Type B pancreatic cell (in vitro differentiated cells): ENCODE measurements at regions not wholly inside any gene's neighbourhood (a gene's known extent, or its start where the extent isn't known, plus 50 kb on each side); places are given as distances from the start of the nearest gene placed in this dataset.

Experiments
- DNase-seq: peaks from one replicate; pipeline ENCODE4 v3.0.0; 2021; ENCODE audit warnings: mixed read lengths; ENCODE audit not compliant: unreplicated experiment; ENCODE audit errors: extremely low spot score
- H3K27ac Mint-ChIP-seq: 2 replicates; pipeline ENCODE4 v1.8.0; 2021; ENCODE audit warnings: mild to moderate bottlenecking, mixed read lengths
- H3K27me3 Mint-ChIP-seq: 2 replicates; pipeline ENCODE4 v1.8.0; 2021; ENCODE audit warnings: mixed read lengths
- H3K36me3 Mint-ChIP-seq: 2 replicates; pipeline ENCODE4 v1.8.0; 2021; ENCODE audit warnings: mixed read lengths
- H3K4me1 Mint-ChIP-seq: one replicate; pipeline ENCODE4 v1.8.0; 2021; ENCODE audit warnings: mixed read lengths; ENCODE audit not compliant: unreplicated experiment
- H3K4me3 Mint-ChIP-seq: 2 replicates; pipeline ENCODE4 v1.8.0; 2021; ENCODE audit warnings: mild to moderate bottlenecking, mixed read lengths
- H3K9me3 Mint-ChIP-seq: 2 replicates; pipeline ENCODE4 v1.8.0; 2021; ENCODE audit warnings: mixed read lengths
- CTCF ChIP-seq: fragments of 200-600 bp; sonication (generic); conservative IDR thresholded peaks from 2 replicates; pipeline ENCODE4 v1.5.0; 2021; ENCODE audit warnings: antibody characterized with exemption, mild to moderate bottlenecking

- Mint-ChIP-seq H3K27me3 (peaks cover 4% of the 10 kb centered on the region), H3K4me1 (no peaks in the 10 kb centered on the region), H3K36me3 (no peaks in the 10 kb centered on the region), H3K4me3 (peak overlapping the region; percentile 4), H3K27ac (no peak overlapping the region), H3K9me3 (no peaks in the 10 kb centered on the region)
- no peak for TF ChIP-seq CTCF
- no peak for DNase-seq
Observed at GRCh38 chr20:21826976-21827375, 121.5 kb downstream of the PAX1 start.

- no peak overlapping the region for H3K4me3 Mint-ChIP-seq
- peaks cover 3% of the 10 kb centered on the region for H3K27me3 Mint-ChIP-seq
- no peak for TF ChIP-seq CTCF
- no peaks in the 10 kb centered on the region for H3K36me3 Mint-ChIP-seq
- no peak for DNase-seq
- H3K4me1 Mint-ChIP-seq = no peaks in the 10 kb centered on the region
- peaks cover 4% of the 10 kb centered on the region for H3K9me3 Mint-ChIP-seq
- no peak overlapping the region for H3K27ac Mint-ChIP-seq
Observed at GRCh38 chr20:21821358-21821757, 115.9 kb downstream of the PAX1 start.

GRCh38 chr20:21820688-21821087 is 115.2 kb downstream of the PAX1 start:
- no peak overlapping the region for H3K27ac Mint-ChIP-seq
- no peak for TF ChIP-seq CTCF
- no peaks in the 10 kb centered on the region for H3K36me3 Mint-ChIP-seq
- no peak overlapping the region for H3K4me3 Mint-ChIP-seq
- peaks cover 3% of the 10 kb centered on the region for H3K27me3 Mint-ChIP-seq
- DNase-seq = no peak
- H3K9me3 Mint-ChIP-seq = peaks cover 4% of the 10 kb centered on the region
- H3K4me1 Mint-ChIP-seq = no peaks in the 10 kb centered on the region

GRCh38 chr20:21820045-21820444 is 114.6 kb downstream of the PAX1 start:
- TF ChIP-seq CTCF = no peak
- no peak for DNase-seq
- H3K27ac Mint-ChIP-seq = no peak overlapping the region
- no peaks in the 10 kb centered on the region for H3K36me3 Mint-ChIP-seq
- no peaks in the 10 kb centered on the region for H3K4me1 Mint-ChIP-seq
- H3K4me3 Mint-ChIP-seq = no peak overlapping the region
- peaks cover 3% of the 10 kb centered on the region for H3K27me3 Mint-ChIP-seq
- peaks cover 4% of the 10 kb centered on the region for H3K9me3 Mint-ChIP-seq

- TF ChIP-seq CTCF = no peak
Observed at GRCh38 chr20:21812379-21812778, 106.9 kb downstream of the PAX1 start.

GRCh38 chr20:21809961-21810523 is 104.6 kb downstream of the PAX1 start:
- Mint-ChIP-seq H3K9me3 (no peaks in the 10 kb centered on the region), H3K36me3 (no peaks in the 10 kb centered on the region), H3K27ac (no peak overlapping the region), H3K27me3 (peaks cover 40% of the 10 kb centered on the region), H3K4me3 (no peak overlapping the region), H3K4me1 (no peaks in the 10 kb centered on the region)
- DNase-seq = no peak
- TF ChIP-seq CTCF = no peak

More at GRCh38 chr20:21812379-21812778, 106.9 kb downstream of the PAX1 start:
- Mint-ChIP-seq H3K27ac (no peak overlapping the region), H3K36me3 (no peaks in the 10 kb centered on the region), H3K27me3 (peaks cover 24% of the 10 kb centered on the region), H3K4me1 (no peaks in the 10 kb centered on the region), H3K4me3 (no peak overlapping the region), H3K9me3 (no peaks in the 10 kb centered on the region)
- DNase-seq = no peak
